ENCODE measurements at regions not wholly inside any gene's neighbourhood (a gene's known extent, or its start where the extent isn't known, plus 50 kb on each side); places are given as distances from the start of the nearest gene placed in this dataset.

- H4K8ac ChIP-seq (ENCODE audit: low read depth in 2 of 2, low read length in 2 of 2): no peak overlapping the region
- dilution Hi-C loops (cut with HindIII; ENCODE audit: low sequenced_read_pairs, unreplicated experiment) (no loop called here), intact Hi-C loops (cut with micrococcal nuclease) (loop anchor here (5.0 kb wide), 1 partner anchor 69 kb away; no protein-coding TSS in a partner anchor), in situ Hi-C loops (cut with MboI; ENCODE audit: low sequenced_read_pairs) (no loop called here)
- TF ChIP-seq RFX5 (IDR thresholded peaks at IDR 0.05; ENCODE audit: low read depth, low read length): no peak
- TF ChIP-seq USF2 (IDR thresholded peaks at IDR 0.05; ENCODE audit: low read depth, low read length): no peak
- no peak for TF ChIP-seq ELK1 (IDR thresholded peaks at IDR 0.05; ENCODE audit: borderline replicate concordance, low read depth, low read length)
- no peak for TF ChIP-seq CEBPB (IDR thresholded peaks at IDR 0.05; ENCODE audit: low read depth, low read length)
- TF ChIP-seq MAFK (IDR thresholded peaks at IDR 0.05; ENCODE audit: low read depth, low read length): no peak
- TF ChIP-seq CHD1 (IDR thresholded peaks at IDR 0.05; ENCODE audit: low read depth, low read length): no peak
- TF ChIP-seq MAZ (IDR thresholded peaks at IDR 0.05; ENCODE audit: borderline replicate concordance, low read depth, low read length): no peak
- TF ChIP-seq RCOR1 (IDR thresholded peaks at IDR 0.05; ENCODE audit: insufficient replicate concordance, low read length): no peak
- no peak for TF ChIP-seq POLR2A (IDR thresholded peaks at IDR 0.05; ENCODE audit: low read depth, low read length)
- no peak for TF ChIP-seq SMC3 (IDR thresholded peaks at IDR 0.05; ENCODE audit: low read depth, low read length)
- ATAC-seq (ENCODE audit: low read depth) (no peak), DNase-seq (no peak)
- H4K5ac ChIP-seq (ENCODE audit: low read depth, low read length): no peak overlapping the region
- no peak overlapping the region for H3K23ac ChIP-seq (ENCODE audit: low read depth, low read length)
- no peaks in the 10 kb centered on the region for H3K36me3 ChIP-seq (ENCODE audit: control insufficient read depth, insufficient read depth, low read length)
- no peak overlapping the region for H2BK15ac ChIP-seq (ENCODE audit: low read depth, low read length)
- H3K79me1 ChIP-seq (ENCODE audit: low read depth in 1 of 2, low read length in 2 of 2): no peaks in the 10 kb centered on the region
- H3K14ac ChIP-seq (replicated peaks; ENCODE audit: low read depth, low read length): no peak overlapping the region; the same call in 1 of the 2 replicates
- BruUV-seq (replicated peaks): no TSS peak
- no peaks in the 10 kb centered on the region for H3K9me1 ChIP-seq (ENCODE audit: insufficient read depth, low read length)
- CTCF ChIA-PET: no interaction called here
- no peak overlapping the region for H2BK20ac ChIP-seq (ENCODE audit: low read depth, low read length)
- no peak overlapping the region for H2BK120ac ChIP-seq (ENCODE audit: low read depth, low read length)
- H2AFZ ChIP-seq (replicated peaks; ENCODE audit: low read length, poor library complexity): no peak overlapping the region
- no peak overlapping the region for H3K27ac ChIP-seq (ENCODE audit: insufficient read depth, low read length)
- H3K4me2 ChIP-seq (ENCODE audit: low read depth, low read length): no peak overlapping the region
- no peak overlapping the region for H3K56ac ChIP-seq (ENCODE audit: extremely low read depth, insufficient read depth, low read length)
- no peak overlapping the region for H3K4me3 ChIP-seq (ENCODE audit: insufficient read depth, low read depth, low read length)
- no CpG with 5 or more reads among the region's 3 CpGs for WGBS, 2 experiments (ENCODE audit: extremely low coverage in 2 of 2, insufficient read length in 1 of 2)
- POLR2A ChIA-PET (ENCODE audit: unreplicated experiment): no interaction called here
- no peak overlapping the region for H3K18ac ChIP-seq (ENCODE audit: low read depth, low read length)
- no peak overlapping the region for H3K9ac ChIP-seq (ENCODE audit: low read depth, low read length)
- H3K27me3 ChIP-seq (ENCODE audit: control insufficient read depth, insufficient read depth, low read length): peaks cover 2% of the 10 kb centered on the region
- no peak overlapping the region for H2AK9ac ChIP-seq (replicated peaks; ENCODE audit: low read depth, low read length, poor library complexity)
- no peaks in the 10 kb centered on the region for H4K20me1 ChIP-seq (ENCODE audit: insufficient read depth, low read length)
- H3K9me3 ChIP-seq (ENCODE audit: control insufficient read depth, insufficient read depth, low read length): no peaks in the 10 kb centered on the region
- H4K91ac ChIP-seq (ENCODE audit: insufficient read depth, low read depth, low read length): no peak overlapping the region
- H3K4me1 ChIP-seq (ENCODE audit: control insufficient read depth, insufficient read depth, low read length): peaks cover 5% of the 10 kb centered on the region; the same call in 1 of the 2 replicates
- no peak overlapping the region for H3K4ac ChIP-seq (ENCODE audit: low read depth, low read length)
- H2BK5ac ChIP-seq (ENCODE audit: low read depth, low read length, poor library complexity, severe bottlenecking): no peak overlapping the region
- no peak overlapping the region for H2AK5ac ChIP-seq (ENCODE audit: low read depth, low read length)
Measured at GRCh38 chr2:38192976-38193375, 117.0 kb upstream of the CYP1B1 start.
